ENCODE measurements at regions not wholly inside any gene's neighbourhood (a gene's known extent, or its start where the extent isn't known, plus 50 kb on each side); places are given as distances from the start of the nearest gene placed in this dataset.
"Not testable (repeated sequence)": the region's sequence is repeated elsewhere in the genome, so short reads cannot be mapped to it uniquely, and the experiment has no call there.

GRCh38 chr1:214861615-214862014 is 220.9 kb upstream of the KCNK2 start:
- no peak for DNase-seq

- DNase-seq, result no peak
These were observed 220.1 kb upstream of the KCNK2 start for GRCh38 chr1:214862421-214862820.

- no peak for DNase-seq
These were observed 217.4 kb upstream of the KCNK2 start for GRCh38 chr1:214864896-214865688.

GRCh38 chr1:214870426-214870825 is 212.1 kb upstream of the KCNK2 start:
- not testable (repeated sequence) for DNase-seq

- no peak for DNase-seq
These were observed 201.6 kb upstream of the KCNK2 start for GRCh38 chr1:214880956-214881355.

- DNase-seq, result no peak
These were observed 199.9 kb upstream of the KCNK2 start for GRCh38 chr1:214882616-214883015.

- no peak for DNase-seq
These were observed 187.4 kb upstream of the KCNK2 start for GRCh38 chr1:214895011-214895600.

DNA sequence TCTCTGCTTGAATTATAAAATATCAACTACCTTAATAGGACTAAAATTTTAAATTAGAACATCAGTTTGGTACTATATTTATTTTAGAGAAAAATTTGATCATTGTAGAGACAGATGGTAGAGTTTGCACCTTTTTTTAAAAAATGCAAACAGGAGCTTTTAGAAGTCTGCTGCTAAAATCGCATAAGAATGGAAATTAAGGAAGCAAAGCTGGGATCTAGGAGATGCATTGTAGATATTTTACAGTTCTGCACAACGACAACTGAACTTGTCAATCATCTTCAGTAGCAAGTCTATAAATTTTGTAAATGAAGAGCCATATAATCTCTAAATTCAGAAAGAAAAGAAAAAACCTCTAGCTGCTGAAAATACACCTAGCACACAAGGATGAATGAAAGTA is 185.6 kb upstream of the KCNK2 start:
- no peak for DNase-seq

- no peak for DNase-seq
These were observed 185.0 kb upstream of the KCNK2 start for GRCh38 chr1:214897581-214897980.

DNA sequence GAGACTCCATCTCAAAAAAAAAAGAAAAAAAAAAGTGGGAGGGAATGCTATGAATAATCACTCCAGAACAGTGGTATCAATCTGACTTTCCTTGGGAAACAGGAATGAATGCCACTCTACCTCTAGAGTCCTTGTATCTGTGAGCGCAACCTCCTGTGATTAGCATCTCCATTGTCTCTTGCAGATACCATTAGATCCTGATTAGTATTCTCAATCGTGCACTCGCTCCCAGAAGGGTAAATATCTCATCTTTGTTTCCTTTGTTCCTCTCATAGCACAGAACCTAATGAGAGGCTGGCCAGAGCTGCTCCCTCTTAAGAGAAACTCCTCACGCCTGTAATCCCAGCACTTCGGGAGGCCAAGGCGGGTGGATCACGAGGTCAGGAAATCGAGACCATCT is 184.4 kb upstream of the KCNK2 start:
- no peak for DNase-seq

- DNase-seq, result no peak
These were observed 183.8 kb upstream of the KCNK2 start for GRCh38 chr1:214898718-214899117.

- no peak for DNase-seq
These were observed 182.6 kb upstream of the KCNK2 start for GRCh38 chr1:214899908-214900460.

GRCh38 chr1:214900590-214900989 is 181.9 kb upstream of the KCNK2 start:
- no peak for DNase-seq

GRCh38 chr1:214901718-214902117 is 180.8 kb upstream of the KCNK2 start:
- no peak for DNase-seq

- no peak for DNase-seq
These were observed 179.8 kb upstream of the KCNK2 start for GRCh38 chr1:214902636-214903320.

- no peak for DNase-seq
These were observed 170.4 kb upstream of the KCNK2 start for GRCh38 chr1:214912127-214912526.

DNA sequence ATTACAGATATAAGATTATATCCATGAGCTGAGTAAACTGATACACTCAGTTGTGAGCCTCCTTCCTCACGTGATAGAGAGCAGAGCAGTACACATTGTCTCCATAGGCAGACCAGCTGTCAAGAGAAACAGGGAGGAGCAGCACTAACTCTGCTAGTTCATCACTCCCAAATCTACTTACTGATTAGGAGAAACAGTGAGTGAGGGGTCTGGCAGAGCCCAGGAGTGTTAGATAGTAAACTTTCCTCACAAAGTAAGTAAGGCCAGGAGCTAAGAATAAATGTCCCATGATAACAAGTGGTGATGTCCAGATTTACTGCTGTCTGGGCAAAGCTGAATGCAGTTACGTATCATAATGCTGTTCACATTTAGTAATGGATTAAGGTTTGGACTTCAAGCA is 168.6 kb upstream of the KCNK2 start:
- no peak for DNase-seq

DNA sequence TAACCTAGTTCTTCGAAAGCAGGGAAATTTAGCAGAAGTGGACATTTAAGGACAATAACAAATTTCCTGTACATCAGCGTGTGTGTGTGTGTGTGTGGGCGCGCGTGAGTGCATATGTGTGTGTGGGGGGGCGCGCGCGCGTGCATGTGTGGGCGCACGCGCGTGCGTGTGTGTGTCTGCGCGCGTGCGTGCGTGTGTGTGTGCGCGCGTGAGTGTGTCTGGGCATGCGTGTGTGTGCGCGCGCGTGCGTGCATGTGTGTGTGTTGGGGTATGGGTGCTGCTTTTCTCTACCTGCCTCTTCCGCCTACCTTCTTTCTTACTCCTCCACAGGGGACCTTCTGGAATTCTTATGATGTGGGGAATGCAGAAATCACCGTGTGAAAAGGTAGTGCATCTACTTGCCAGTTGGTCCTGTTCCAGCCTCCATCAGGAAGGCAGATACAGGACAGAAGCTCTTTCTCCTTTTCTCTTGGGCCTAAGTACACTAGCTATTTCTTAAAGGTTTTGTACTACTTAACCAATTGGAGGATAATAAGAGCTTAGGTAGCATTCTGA is 165.4 kb upstream of the KCNK2 start:
- no peak for DNase-seq

DNA sequence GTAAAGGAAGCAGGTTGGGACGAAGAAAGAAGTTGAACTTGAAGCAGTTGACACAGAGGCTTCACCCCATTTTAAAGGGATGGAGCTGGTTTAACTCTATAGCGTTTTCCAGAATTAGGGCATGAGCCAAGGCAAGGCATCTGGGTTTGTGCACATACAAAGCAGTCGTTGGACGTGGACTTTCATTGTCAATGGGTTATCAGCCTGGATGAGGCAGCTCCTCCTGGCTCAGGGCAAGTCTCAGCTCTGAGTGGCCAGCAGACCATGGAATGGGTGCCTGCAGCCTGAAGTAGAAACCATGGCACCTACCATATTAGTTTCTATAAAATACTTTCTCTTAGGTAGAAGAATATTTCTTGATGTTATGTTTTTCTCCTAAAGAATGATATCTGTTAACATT is 163.8 kb upstream of the KCNK2 start:
- no peak for DNase-seq

GRCh38 chr1:214920337-214920736 is 162.2 kb upstream of the KCNK2 start:
- DNase-seq, result no peak

GRCh38 chr1:214923278-214923915 is 159.1 kb upstream of the KCNK2 start:
- no peak for DNase-seq

DNA sequence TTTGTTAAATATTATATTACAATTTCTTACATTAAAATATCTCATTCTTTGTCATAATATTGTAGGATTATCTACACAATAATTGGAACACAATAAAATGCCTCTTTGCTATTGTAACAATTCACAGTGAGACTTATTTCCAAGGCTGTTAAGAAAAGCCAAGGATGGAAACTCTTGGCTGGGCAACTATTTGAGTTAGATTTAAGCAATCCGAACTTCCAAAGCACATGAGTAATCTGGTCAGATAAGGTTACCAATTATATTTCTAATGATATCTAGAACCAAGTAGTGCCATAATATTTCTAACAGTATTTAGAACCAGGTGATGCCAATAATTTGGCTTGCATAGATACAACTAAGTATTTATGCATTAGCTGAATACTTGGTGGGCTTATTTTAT is 154.7 kb upstream of the KCNK2 start:
- DNase-seq, result no peak
